GM19455 (cell line): ENCODE measurements at regions not wholly inside any gene's neighbourhood (a gene's known extent, or its start where the extent isn't known, plus 50 kb on each side); places are given as distances from the start of the nearest gene placed in this dataset.
A peak's percentile ranks its signal among the peaks of the same experiment; 100 is the strongest.

Source experiments
- ATAC-seq: cut with Tn5 transposase; IDR thresholded peaks from one replicate; pipeline ENCODE4 v1.9.1; 2021; ENCODE audit not compliant: unreplicated experiment

DNA sequence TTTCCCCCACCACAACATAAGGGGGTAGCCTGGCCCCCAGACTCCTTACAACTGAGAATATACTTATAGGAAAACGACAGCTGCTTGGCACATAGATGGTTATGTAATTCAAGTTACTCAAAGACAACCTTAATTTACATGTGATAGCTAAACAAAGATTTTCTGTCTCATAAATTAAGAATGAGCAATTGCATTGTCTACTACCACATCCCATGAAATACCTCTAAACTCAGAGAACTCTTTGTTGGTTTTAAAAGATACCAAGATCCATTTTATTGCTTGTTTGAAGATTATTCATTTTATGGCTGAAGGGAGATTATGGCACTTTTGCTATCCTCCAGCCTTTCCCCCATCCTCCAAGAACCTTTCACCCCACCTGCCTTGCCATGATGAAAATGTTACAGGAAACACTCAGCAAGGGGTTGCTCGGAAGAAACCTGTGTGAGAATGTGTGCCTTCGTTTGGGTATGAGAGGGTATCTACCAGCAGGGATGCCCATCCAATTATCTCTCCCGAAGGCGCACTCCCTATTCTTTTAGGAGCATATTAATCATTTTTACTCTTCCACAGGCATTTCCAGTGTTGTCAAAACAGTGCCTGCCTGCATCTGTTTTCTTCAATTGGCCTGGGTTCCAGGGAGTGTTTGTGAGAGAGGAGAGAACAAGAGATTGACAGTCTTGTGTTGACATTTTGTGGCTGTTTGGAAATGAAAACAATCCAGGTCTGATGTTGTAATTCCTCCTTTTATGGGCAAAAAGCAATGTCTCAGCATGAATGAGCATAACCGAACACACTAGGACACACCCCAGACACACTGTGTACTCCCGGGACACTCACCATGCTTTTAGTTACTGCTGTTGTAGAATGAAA, 208.0 kb upstream of the ANKRD55 start:
- ATAC-seq, result no peak

- no peak for ATAC-seq
Measured at GRCh38 chr5:56434986-56435385, 201.9 kb upstream of the ANKRD55 start.

- ATAC-seq, result no peak
Measured at GRCh38 chr5:56433039-56433617, 200.0 kb upstream of the ANKRD55 start.

DNA sequence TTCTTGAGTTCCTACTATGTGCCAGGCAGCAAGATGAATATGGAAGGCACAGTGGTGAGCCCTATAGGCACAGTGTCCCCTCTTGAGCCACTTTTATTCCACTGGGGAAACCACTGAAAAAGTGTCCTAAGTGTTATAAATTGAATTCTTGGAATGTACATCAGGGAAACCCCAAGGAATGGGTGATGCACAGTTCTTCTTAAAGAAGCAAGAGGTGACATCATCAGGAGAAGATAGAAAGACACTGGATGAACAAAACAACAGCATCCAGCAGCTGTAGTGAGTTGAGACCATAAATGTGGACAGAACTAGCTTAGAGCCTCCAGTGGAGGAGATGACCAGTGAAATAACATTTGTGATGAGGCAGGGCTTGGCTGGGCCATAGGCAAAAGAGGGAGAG, 199.2 kb upstream of the ANKRD55 start:
- ATAC-seq, result no peak

GRCh38 chr5:56430422-56430821, 197.3 kb upstream of the ANKRD55 start:
- no peak for ATAC-seq

- ATAC-seq, result no peak
Measured at GRCh38 chr5:56429110-56429561, 196.0 kb upstream of the ANKRD55 start.

DNA sequence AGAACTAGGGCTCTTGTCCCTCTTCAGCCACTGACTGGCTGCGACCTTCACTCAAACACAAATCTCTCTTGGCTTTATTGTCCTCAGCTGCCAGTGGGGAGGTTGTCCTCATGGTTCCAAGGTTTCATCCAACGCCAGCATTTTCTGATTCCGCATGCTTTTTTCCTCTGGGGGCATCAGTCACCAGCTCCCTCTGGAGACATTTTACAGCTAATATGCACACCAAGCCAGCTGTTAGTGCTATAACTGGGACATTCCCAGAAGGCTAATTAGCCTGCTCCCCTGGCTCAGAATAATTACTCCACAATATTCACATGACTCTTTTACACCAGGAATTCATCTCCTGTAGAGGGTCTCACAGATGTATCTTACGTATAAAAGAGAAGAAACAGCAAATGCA, 193.6 kb upstream of the ANKRD55 start:
- ATAC-seq, result no peak

- ATAC-seq, result no peak
Measured at GRCh38 chr5:56422076-56422762, 189.1 kb upstream of the ANKRD55 start.

- no peak for ATAC-seq
Measured at GRCh38 chr5:56421246-56422075, 188.3 kb upstream of the ANKRD55 start.

- no peak for ATAC-seq
Measured at GRCh38 chr5:56420323-56420722, 187.2 kb upstream of the ANKRD55 start.

GRCh38 chr5:56419667-56420066, 186.5 kb upstream of the ANKRD55 start:
- no peak for ATAC-seq

DNA sequence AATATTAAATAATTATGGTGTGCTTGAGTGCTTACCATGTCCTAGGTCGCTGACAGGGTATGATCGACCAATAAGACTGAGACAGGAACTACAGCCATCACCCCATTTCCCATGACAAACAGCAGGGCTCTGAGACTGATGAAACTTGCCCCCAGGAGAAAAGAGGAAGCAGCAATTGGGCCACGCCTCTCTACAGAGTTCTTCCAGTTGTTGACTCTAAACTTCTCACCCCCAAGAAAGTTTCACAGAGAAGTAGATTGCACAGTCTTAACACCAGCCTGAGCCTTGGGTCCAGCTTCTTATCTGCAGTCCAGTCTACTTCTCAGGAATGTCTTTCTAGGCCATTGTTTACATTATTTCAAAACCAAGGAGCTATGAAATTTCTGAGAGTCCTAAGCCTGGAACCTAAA, 182.2 kb upstream of the ANKRD55 start:
- ATAC-seq, result peak; percentile 91

- ATAC-seq, result no peak
Measured at GRCh38 chr5:56414066-56414465, 180.9 kb upstream of the ANKRD55 start.

DNA sequence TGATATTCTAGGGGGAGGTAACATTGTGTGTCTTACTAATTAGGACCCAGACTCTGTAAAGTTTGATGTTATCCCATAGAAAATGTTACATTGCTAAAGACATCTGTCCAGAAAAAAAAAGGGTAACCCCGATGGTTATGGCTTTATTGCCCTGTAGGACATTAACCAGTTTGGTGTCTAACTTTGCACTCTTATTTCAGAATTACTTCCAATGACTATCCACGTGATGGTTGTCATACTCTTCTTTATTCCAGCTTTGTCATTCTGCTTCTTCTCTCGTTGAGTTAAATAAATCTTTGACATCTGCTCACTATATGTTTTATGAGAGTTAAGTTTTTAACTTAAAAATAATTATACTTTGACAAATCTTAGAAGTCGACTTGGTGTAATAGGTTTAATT, 180.4 kb upstream of the ANKRD55 start:
- ATAC-seq, result no peak

DNA sequence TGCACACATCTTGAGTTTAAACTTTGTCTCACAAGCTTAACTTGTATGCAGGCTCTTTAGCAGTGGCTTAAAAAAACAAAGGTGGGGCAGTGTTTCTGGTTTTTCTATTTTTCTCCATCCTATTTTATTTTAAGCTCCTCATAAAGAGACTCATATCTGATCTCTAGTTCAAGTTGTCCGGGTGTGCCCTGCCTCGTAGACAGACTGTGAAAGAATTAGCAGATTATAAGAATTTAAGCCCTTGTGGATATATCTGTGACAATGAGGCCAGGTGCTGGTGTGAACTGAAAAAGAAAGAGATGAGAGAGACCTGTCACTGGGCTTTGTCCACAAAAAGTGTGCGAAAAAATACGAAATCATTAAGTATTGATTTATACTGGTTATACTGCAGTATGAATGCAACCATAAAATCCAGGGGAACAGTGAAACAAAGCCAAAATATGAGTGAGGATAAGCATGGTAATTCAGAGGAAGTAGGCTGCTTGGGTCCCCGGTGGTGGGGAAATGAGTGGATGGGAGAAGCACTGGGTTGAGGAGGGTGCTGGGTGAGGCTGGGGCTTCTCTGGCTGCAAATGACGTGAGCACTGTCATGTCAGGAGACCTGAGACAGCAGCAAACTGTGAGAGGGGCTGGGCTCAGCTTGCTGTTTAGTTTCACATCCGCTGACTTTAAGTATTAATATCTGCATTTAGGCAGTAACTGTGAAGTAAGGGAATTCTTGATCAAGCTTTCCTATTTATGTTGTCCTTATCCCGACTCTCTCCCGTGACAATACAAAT, 179.7 kb upstream of the ANKRD55 start:
- ATAC-seq, result peak; percentile 82

DNA sequence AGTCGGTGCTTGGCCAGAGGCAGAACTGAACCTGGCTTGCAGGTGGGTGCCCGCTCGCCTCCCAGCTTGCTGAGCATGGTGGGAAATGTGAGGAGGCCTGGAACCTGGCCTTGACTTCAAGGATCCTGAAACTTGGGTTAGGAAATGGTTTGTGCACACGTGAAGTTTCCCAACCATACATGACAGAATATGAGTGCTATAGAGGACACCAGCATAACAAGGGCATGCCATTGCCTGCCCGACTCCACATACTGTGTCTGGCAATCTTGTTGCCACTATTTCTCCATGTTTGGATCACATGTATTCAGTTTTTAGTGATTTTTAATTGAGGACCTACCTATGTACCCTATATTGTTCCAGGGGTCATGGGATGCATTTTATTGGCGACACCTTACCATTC, 177.6 kb upstream of the ANKRD55 start:
- ATAC-seq, result no peak

DNA sequence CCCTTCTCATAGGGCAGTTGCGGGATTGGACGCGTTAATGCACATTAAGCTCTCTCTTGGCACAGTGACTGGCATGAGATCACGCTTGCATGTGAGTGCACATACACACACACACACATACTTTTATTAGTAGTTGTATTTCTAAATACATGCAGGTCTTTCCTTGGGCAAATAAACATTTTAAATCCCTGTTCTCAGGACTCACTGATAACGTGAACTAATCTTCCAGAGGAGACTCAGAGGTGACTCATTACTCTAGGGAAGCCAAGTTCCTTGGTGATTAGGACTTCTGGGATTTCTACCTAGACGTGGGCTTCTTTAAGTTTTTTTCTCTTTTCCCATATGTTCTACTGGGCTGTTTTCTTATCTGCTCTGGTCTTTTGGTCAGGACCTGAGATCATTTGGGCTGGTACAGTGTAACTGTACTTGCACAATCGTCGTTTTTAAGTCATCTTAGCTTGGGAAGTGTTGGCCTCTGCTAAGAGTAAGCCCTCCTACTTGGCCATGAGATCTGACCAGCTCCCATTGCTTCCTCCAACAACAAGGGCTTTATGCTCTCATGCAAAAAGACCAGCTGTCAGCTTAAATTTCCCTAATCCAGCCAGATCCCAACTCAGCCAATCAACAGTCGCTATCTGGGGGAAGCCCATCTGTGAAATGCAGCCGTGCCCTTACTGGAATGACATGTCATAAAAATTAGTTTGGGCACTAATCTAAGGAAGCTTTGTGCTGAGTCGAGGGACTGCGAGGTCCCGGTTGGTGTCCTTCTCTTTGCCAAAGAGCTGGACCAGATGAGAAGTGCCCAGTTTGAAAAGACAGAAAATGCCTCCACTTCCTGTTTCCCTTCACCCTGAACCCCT, 176.4 kb upstream of the ANKRD55 start:
- no peak for ATAC-seq

DNA sequence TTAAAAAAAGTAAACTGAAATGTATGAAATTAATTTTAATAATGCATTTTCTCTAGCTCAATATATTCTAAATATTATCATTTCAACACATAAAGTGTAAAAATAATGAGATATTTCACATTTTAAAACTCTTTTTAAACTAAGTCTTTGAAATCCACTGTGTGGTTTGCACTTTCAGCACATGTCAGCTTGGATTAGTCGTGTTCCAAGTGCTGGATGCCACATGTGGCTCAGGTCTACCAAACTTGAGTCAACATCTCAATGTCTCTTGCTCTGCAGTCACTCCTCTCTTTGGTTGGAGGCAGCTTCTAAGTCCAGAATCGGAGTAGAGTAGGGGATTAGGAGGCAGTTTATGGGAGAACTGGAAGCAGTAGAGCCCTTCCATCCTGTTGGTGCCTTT, 173.7 kb upstream of the ANKRD55 start:
- no peak for ATAC-seq

DNA sequence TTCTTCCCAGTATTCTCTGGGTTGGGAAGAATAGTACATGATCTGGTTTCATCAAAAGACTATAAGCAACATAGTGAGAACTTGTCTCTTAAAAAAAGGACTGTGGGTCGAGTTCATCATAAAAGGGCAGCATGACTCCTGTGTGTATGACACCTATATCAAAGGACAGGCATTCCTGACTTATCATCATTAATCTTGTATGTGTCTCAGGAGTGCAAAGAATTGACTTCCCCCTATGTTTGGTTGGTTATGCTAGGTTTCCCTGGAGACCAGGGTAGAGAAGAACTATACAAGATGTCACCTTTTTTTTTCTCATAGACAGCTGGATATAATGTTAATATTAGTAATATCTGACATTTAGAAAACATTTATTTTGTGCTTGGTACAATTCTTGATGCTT, 173.1 kb upstream of the ANKRD55 start:
- ATAC-seq, result no peak
